Suprapubic skin (tissue), 4 donors: ENCODE measurements at regions not wholly inside any gene's neighbourhood (a gene's known extent, or its start where the extent isn't known, plus 50 kb on each side); places are given as distances from the start of the nearest gene placed in this dataset.
"Not testable (repeated sequence)": the region's sequence is repeated elsewhere in the genome, so short reads cannot be mapped to it uniquely, and the experiment has no call there.

Experiments used
- DNase-seq, 2 donors: peaks; one replicate each; pipeline ENCODE4 v3.0.0-alpha.2; 2019; ENCODE audit warnings: low spot score in 2 of 2
- H3K27ac ChIP-seq: fragments of 200-600 bp; sonication (generic); one replicate; pipeline ENCODE4 v1.5.1; 2019
- H3K27me3 ChIP-seq: fragments of 200-600 bp; sonication (generic); one replicate; pipeline ENCODE4 v1.5.1; 2019
- H3K36me3 ChIP-seq: fragments of 200-600 bp; sonication (generic); one replicate; pipeline ENCODE4 v1.5.1; 2019
- H3K4me1 ChIP-seq: fragments of 200-600 bp; sonication (generic); one replicate; pipeline ENCODE4 v1.5.1; 2019
- H3K4me3 ChIP-seq: fragments of 200-600 bp; sonication (generic); one replicate; pipeline ENCODE4 v1.5.1; 2019; ENCODE audit warnings: mild to moderate bottlenecking
- H3K9me3 ChIP-seq: fragments of 200-600 bp; sonication (generic); one replicate; pipeline ENCODE4 v1.5.1; 2019
- EP300 ChIP-seq: sonication (generic); formaldehyde crosslinking; IDR thresholded peaks from one replicate; pipeline ENCODE4 v1.6.1; 2017; ENCODE audit warnings: antibody characterized with exemption
- POLR2A ChIP-seq, 2 donors: fragments of 450-650 bp; IDR thresholded peaks; one replicate each; pipeline ENCODE4 v1.6.1; 2017; ENCODE audit warnings: antibody characterized with exemption in 2 of 2, mild to moderate bottlenecking in 2 of 2, moderate library complexity in 2 of 2
- POLR2AphosphoS5 ChIP-seq, 3 donors: sonication (generic); formaldehyde crosslinking; IDR thresholded peaks; one replicate each; pipeline ENCODE4 v1.6.1; 2017; ENCODE audit warnings: antibody characterized with exemption in 3 of 3
- WGBS: methylation state at CpG from one replicate; pipeline ENCODE4 v1.1.5; 2018; 5-methylcytosine and 5-hydroxymethylcytosine counted together
- TF ChIP-seq, protein P1 (sequence below), 2 donors: fragments of 200-600 bp in 1 of 2; fragments of 450-650 bp in 1 of 2; sonication (generic) in 1 of 2; IDR thresholded peaks; one replicate each; pipeline ENCODE4 v1.5.1; 2016 to 2019; ENCODE audit warnings: antibody characterized with exemption in 2 of 2, mild to moderate bottlenecking in 1 of 2, moderate library complexity in 1 of 2

DNA sequence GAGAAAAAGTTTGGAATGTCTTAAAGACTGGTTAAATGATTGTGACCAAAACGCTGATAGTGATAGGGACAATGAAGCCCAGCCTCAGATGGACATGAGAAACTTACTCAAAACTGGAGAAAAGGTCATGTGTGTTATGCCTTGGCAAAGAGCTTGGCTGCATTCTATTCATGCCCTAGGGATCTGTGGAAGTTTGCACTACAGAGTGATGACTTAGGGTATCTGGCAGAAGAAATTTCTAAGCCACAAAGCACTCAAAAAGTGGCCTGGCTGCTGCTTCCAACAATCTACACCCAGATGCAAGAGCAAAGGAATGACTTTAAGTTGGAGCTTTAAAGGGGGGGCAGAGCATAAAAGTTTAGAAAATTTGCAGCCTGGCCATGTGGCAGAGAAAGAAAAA lies 521.3 kb downstream of the UQCRFS1 start:
- no peak overlapping the region for H3K4me3 ChIP-seq
- no peak overlapping the region for H3K27ac ChIP-seq
- H3K9me3 ChIP-seq = no peaks in the 10 kb centered on the region
- 70% methylated on average over 1 of the region's 1 CpG for WGBS
- H3K4me1 ChIP-seq = no peaks in the 10 kb centered on the region
- TF ChIP-seq POLR2A (IDR thresholded peaks at IDR 0.05) (no peak), POLR2AphosphoS5 (IDR thresholded peaks at IDR 0.05) (no peak), EP300 (no peak)
- TF ChIP-seq, protein P1, sequence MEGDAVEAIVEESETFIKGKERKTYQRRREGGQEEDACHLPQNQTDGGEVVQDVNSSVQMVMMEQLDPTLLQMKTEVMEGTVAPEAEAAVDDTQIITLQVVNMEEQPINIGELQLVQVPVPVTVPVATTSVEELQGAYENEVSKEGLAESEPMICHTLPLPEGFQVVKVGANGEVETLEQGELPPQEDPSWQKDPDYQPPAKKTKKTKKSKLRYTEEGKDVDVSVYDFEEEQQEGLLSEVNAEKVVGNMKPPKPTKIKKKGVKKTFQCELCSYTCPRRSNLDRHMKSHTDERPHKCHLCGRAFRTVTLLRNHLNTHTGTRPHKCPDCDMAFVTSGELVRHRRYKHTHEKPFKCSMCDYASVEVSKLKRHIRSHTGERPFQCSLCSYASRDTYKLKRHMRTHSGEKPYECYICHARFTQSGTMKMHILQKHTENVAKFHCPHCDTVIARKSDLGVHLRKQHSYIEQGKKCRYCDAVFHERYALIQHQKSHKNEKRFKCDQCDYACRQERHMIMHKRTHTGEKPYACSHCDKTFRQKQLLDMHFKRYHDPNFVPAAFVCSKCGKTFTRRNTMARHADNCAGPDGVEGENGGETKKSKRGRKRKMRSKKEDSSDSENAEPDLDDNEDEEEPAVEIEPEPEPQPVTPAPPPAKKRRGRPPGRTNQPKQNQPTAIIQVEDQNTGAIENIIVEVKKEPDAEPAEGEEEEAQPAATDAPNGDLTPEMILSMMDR (IDR thresholded peaks at IDR 0.05) = no peak
- H3K36me3 ChIP-seq = no peaks in the 10 kb centered on the region
- DNase-seq = no peak
- H3K27me3 ChIP-seq = no peaks in the 10 kb centered on the region

- WGBS = 82% methylated on average over 7 of the region's 7 CpGs
- not testable (repeated sequence) for H3K27me3 ChIP-seq
Measured at GRCh38 chr19:28689464-28689863, 523.5 kb downstream of the UQCRFS1 start.

GRCh38 chr19:28687296-28687695 lies 525.7 kb downstream of the UQCRFS1 start:
- Histone ChIP-seq H3K4me3 (no peak overlapping the region), H3K27me3 (no peaks in the 10 kb centered on the region), H3K4me1 (no peaks in the 10 kb centered on the region), H3K9me3 (no peaks in the 10 kb centered on the region), H3K36me3 (no peaks in the 10 kb centered on the region), H3K27ac (no peak overlapping the region)
- TF ChIP-seq POLR2A (IDR thresholded peaks at IDR 0.05) = no peak
- no peak for TF ChIP-seq EP300
- TF ChIP-seq POLR2AphosphoS5 (IDR thresholded peaks at IDR 0.05) = no peak
- TF ChIP-seq, protein P1 (IDR thresholded peaks at IDR 0.05) = no peak
- 59% methylated on average over 1 of the region's 1 CpG for WGBS
- DNase-seq = no peak

More at GRCh38 chr19:28689464-28689863, 523.5 kb downstream of the UQCRFS1 start:
- not testable (repeated sequence) for H3K36me3 ChIP-seq, H3K9me3 ChIP-seq, H3K4me3 ChIP-seq, H3K27ac ChIP-seq, H3K4me1 ChIP-seq, DNase-seq

GRCh38 chr19:28686756-28687155 lies 526.2 kb downstream of the UQCRFS1 start:
- TF ChIP-seq, protein P1 (IDR thresholded peaks at IDR 0.05) = no peak
- TF ChIP-seq POLR2A (IDR thresholded peaks at IDR 0.05) (no peak), EP300 (no peak), POLR2AphosphoS5 (IDR thresholded peaks at IDR 0.05) (no peak)
- no peak overlapping the region for H3K27ac ChIP-seq
- DNase-seq = no peak
- H3K9me3 ChIP-seq = no peaks in the 10 kb centered on the region
- H3K4me3 ChIP-seq = no peak overlapping the region
- no peaks in the 10 kb centered on the region for H3K4me1 ChIP-seq
- 70% methylated on average over 2 of the region's 2 CpGs for whole genome bisulfite sequencing
- no peaks in the 10 kb centered on the region for H3K27me3 ChIP-seq
- H3K36me3 ChIP-seq = no peaks in the 10 kb centered on the region

- Histone ChIP-seq H3K36me3 (no peaks in the 10 kb centered on the region), H3K27me3 (no peaks in the 10 kb centered on the region), H3K4me1 (no peaks in the 10 kb centered on the region), H3K9me3 (no peaks in the 10 kb centered on the region), H3K4me3 (no peak overlapping the region), H3K27ac (no peak overlapping the region)
- DNase-seq = no peak
- 96% methylated on average over 3 of the region's 3 CpGs for WGBS
- no peak for TF ChIP-seq EP300
- no peak for TF ChIP-seq POLR2AphosphoS5 (IDR thresholded peaks at IDR 0.05)
- TF ChIP-seq, protein P1 (IDR thresholded peaks at IDR 0.05) = no peak
- TF ChIP-seq POLR2A (IDR thresholded peaks at IDR 0.05) = no peak
Measured at GRCh38 chr19:28685802-28686201, 527.1 kb downstream of the UQCRFS1 start.

DNA sequence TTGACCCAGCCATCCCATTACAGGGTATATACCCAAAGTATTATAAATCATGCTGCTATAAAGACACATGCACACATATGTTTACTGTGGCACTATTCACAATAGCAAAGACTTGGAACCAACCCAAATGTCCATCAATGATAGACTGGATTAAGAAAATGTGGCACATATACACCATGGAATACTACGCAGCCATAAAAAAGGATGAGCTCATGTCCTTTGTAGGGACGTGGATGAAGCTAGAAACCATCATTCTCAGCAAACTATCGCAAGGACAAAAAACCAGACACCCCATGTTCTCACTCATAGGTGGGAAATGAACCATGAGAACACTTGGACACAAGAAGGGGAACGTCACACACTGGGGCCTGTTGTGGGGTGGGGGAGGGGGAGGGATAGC lies 527.9 kb downstream of the UQCRFS1 start:
- DNase-seq, H3K4me1 ChIP-seq, H3K36me3 ChIP-seq, H3K27me3 ChIP-seq, H3K27ac ChIP-seq, H3K4me3 ChIP-seq, H3K9me3 ChIP-seq: not testable (repeated sequence)
- WGBS = 85% methylated on average over 4 of the region's 4 CpGs
